ENCODE measurements at regions not wholly inside any gene's neighbourhood (a gene's known extent, or its start where the extent isn't known, plus 50 kb on each side); places are given as distances from the start of the nearest gene placed in this dataset.

DNA sequence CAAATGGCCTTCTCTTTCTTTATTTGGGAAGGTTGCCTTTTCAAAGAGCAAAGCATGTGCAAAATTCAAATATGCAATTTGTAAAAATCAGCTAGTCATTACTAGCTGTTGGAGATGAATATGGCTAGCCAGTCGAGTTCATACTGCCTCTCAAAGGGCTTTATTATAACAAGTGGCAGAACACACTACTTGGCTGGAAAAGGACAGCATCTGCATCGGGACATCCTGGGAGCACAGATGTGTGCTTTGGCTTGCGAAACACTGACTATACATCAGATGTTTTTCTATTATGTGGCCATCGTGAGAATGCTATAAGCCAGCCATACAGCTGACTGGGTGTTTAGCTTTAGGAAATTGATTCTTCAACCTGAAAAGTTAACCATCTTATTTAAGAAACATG, 424.2 kb downstream of the KCTD12 start:
- no peak for TF ChIP-seq GATA2 (IDR thresholded peaks at IDR 0.05; ENCODE audit: low read depth, low read length)
- TF ChIP-seq GATA3 (IDR thresholded peaks at IDR 0.05; ENCODE audit: low read depth, low read length): no peak
